Activated CD4-positive, alpha-beta T cell treated with anti-CD3 and anti-CD28 coated beads for 1 hour (primary cell): ENCODE measurements at regions not wholly inside any gene's neighbourhood (a gene's known extent, or its start where the extent isn't known, plus 50 kb on each side); places are given as distances from the start of the nearest gene placed in this dataset.

ENCODE experiments used
- DNase-seq: peaks from one replicate; pipeline ENCODE4 v3.0.0-alpha.2; 2020

DNA sequence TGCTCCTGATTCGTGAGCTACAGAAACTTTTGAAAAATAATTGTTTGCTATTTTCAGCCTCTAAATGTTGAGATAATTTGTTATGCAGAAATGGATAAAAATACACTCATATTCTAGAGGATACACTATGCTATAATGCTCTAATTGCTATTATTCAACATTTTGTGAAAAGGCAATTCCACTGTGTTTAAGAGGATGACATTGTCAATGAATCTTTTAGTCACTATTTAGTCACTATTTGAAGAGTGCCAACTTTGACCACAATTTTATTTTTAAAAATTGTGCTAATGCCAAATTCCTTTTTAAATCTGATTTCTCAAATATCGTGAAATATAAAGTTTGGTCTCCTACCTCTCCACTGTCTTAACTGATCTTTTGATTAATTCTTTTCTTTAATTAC, 604.9 kb upstream of the KCNMB2 start:
- no peak for DNase-seq

DNA sequence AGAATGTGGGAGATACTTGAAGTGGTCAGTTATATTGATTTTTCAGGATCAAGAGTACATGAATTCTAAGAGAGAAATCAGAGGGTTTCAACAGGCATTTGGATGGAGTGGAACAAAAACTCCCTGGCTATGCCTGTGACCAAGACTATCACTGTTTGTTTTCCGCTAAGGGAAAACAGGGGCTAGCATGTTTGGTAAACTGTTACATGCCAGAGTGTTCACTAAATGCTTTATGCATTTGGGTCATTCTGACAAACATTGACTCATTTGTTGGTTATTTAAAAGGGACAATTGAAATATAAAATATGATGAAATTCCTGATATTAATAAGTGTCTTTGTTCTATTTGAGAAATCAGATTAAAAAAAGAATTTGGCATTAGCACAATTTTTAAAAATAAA, 603.9 kb upstream of the KCNMB2 start:
- no peak for DNase-seq

DNA sequence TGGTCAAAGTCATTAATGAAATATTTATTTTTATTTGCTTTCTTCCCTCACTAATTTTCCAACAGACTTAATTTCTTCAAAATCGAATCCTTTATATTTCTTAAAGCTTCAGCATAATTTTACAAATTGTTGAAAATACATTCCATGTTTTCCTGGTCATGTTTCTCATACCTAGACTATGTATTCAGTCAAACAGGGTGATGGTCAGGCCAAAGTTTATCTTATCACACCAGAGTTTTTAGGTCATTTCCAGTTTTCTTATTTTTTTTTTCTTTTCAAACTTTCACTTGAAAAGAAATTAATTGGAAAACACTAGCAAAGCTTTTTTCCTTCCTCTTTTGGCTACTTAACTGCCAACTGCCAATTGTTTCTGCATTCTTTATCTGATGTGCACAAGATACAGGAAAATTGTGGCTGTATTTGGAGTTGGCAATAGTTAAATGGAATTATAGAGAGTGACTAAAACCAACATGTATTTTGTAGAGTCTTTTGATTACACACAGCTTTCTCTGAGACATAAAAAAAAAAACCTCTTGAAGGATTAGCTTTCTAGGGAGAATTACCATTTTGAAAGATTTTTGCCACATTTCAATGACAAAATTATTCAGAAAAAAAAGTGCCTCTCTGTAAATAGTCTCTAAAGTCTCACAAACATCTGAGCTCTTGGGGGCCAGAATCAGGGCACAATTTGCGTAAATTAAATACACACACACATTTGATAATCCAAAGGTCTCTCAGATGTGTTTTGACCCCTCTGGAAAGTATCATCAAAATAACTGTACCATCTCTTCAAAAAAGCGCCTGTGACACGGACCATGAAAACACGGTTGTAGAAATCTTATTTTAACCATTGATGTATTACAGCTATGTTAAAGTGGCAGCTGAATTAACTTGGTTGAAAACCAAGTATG, 603.2 kb upstream of the KCNMB2 start:
- no peak for DNase-seq

DNA sequence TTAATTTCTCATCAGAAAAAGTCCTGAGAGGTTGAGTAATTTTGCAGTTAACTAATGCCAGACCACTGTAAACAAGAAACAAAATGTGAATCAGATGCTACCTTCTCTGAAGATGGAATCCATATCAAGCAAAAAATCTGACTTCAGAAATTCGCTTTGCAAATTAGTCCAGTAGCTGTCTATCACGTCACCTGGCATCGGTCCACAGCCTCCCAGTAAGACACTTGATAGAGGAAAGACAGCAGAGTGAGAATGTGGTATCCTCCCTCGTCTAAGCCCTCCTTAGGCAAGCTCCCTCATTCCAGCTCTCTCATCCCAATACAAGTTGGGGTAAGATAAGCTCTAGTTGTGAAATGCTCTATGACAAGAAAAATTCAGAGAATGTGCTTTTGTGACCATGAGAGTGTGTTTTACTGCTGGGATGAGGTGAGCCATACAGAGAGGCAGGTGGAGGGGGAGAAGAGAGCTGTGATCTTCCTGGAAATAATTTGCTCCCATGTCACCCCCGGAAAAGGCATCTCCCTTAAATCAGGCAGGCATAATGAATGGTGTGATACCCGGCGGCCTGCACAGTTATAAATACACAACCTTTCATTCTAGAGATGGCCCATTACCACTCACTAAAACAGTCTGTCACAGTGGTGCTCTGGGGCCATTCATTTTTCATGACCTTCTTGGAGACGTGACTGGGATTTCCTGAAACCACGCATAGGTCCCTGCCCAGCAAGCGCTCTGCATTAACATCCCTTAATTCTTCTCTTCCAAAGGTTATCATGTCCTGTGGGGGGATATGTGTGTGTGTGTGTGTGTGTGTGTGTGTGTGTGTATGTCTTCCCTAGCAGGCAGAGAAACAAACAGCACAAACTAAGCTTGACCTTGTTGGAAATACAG, 602.0 kb upstream of the KCNMB2 start:
- no peak for DNase-seq

DNA sequence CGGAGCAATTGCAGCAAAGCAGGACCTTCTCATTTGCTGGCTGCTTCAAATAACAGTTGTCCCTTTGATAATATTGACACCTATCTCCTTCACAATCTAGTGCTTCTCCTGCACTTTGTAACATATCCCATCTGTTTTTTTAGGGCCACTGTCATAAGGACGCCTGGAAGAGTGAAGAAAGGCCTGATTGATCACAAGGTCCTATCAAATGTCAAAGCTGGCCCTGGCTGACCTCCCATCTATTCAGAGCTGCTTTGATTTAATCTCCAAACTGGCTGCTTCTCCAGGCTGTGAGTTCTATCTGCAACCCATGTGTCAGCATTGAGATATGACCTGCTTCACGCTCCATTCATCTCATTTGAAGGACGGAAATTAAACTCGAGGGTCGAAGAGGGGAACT, 601.2 kb upstream of the KCNMB2 start:
- no peak for DNase-seq

DNA sequence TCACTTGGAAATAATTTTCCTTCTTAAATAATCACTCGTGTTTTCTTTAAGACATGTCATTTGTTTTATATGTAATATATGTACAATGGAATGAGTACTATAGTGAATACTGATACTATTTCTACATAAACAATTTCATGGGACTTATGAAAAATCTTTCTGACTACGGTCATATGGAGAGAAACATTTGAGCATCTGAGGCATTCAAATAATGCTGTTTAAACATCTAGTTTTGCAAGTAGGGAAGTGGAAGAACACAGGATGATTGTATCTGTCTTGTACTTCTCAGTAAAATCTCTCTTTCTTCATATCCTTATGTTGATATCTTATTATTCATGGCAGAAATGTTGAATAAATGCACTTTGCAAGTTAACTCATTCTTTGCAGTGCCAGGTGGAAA, 599.5 kb upstream of the KCNMB2 start:
- no peak for DNase-seq

DNA sequence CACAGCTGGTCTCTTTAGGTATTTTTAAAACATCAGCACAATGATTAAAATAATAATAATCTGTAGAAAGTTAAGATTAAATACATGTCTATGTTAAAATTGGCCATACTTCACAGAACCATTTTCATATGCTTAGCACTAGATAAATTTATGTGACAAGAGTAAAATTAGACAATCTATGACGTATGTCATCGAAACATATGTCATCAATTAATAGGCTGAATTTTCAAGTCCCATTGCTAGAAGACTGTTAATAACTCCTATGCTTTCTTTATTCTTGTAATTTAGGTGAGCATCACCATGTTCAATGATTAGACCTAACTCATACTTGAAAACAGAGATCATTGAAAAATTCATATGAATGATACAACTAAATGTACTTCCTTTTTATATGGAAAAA, 593.3 kb upstream of the KCNMB2 start:
- DNase-seq = no peak

DNA sequence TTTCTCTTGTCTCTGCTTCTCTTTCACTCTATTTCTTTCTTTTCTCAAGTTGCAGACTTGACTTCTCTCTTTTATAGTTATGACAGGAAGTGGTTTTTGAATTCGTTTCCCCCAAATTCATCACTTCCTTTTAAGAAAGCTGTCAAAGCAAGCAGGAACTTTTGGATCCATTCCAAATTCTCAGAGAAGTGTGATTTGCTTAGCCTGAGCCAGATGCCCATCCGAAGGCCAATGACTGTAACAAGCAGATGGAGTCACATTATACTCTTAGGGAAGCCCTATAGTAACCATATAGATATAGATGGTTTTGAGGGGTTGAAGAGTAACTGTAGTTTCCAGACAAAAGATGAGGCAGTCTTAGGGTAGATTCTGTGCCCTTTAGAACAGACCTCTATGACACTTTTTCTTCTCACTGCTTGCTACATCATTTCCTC, 592.0 kb upstream of the KCNMB2 start:
- DNase-seq = no peak

DNA sequence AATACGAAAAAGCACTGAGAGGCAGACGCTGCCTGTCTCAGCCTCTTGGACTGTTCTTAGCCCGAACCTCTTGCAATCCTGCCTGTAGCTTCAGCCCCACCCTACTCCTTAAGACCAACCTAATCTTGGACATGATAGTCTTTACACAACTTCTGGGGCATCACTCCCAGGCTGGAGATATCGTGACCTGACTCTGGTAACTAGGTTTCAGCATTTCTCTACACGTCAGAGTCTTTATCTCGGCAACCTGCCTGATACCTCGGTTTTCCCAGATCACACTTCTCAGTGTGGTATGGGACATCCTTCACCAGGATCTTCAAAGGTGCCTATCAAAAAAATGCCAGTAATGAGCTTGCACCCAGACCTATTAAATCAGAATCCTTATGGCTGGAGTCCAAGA, 590.2 kb upstream of the KCNMB2 start:
- no peak for DNase-seq

DNA sequence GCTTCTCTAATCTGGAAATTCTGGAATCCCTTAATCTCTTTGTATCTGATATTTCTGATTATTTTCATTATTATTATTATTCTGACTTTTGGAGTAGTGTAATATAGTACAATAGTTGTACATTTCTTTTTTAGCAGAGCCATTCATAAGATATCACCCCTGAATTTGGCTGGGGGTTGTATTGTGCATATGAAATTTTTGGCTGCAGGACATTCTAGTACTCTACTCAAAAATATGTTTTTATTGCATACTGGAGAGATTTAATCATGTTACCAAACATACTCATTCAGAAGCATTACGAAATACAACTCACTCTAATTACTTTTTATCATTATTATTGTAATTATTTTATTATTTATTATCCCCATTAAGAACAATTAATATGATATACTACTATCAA, 589.7 kb upstream of the KCNMB2 start:
- no peak for DNase-seq

DNA sequence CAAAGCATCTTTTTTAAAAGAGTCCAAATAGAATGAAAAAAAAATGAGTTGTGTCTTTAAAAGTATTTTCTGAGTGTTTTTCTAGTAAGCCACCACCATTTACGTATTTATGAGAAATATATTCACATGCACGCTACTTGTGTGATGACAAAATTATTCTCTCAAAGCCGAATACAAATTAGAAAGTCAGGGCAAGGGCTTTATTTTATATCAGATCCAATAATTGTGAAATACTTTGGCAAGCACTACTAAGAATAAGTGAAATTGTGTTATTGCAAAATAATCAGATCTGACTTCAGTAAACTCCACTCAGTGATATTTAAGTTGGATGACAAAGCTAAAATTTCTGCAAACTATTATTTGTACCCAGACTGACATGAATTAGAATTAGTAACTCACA, 589.3 kb upstream of the KCNMB2 start:
- no peak for DNase-seq

DNA sequence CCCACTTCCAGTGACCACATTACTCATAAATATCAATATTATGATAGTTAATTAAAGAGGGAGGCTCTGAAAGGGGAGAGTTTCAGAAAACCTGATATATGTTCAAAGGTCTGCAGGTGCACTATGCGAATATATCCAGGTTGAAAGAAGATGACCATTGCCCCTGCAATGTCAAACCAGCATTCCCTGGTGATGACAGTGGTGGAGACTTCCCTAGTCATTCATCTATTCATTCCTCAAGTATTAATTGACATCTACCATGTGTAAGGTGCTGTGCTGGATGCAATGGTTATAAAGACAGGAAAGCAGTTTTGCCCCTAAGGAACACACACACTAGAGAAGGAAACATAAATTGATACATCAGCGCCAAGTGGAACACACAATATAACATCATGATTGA, 588.3 kb upstream of the KCNMB2 start:
- no peak for DNase-seq

DNA sequence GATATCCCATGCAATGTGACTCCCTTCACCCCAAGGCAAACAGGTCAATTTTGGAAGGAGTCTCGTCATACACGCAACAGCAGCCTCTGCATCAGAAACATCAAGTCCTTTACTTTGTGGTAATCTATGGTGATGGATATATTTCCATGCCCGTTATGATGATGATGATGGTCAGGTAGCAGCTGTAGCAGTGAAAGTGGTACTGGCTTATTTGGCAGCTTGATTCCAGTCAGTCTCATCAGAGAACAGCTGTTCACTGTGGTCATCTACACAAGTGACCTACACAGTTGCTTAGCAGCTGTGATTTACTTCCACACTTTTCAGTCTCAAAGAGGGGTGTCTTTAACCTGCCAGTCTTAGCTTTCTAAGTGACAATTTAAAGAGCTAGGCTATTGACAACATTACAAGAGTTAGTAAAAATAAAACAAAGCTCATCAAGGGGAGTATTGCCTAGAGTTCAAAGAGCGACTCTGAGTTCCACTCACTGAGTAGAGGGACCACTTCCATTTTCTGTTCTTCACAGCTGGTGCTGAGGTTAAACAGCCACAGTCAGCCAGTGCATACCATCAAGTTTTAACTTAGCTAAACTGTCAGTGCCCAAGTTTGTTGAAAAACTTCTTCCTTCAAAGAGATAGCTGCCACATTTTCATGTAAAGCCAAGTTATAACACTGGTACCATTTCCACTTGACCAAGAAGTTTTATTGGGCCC, 587.4 kb upstream of the KCNMB2 start:
- DNase-seq = no peak

DNA sequence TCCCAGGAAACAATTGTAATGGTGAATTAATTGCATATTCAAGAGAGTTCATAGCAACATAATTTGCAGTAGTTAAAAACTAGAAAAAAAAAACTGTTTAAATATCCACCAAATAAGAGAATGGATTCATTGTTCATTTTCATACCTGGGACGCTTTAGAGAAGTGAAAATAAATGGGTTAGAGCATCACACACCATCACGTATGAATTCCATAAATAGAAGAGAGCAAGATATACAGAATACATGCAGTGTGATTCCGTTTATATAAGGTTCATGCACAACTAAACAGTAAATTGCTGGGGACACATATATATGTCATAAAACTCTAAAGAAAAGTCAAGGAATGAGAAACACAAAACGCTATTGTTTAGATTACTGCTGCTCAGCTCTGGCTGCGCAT, 577.0 kb upstream of the KCNMB2 start:
- no peak for DNase-seq

DNA sequence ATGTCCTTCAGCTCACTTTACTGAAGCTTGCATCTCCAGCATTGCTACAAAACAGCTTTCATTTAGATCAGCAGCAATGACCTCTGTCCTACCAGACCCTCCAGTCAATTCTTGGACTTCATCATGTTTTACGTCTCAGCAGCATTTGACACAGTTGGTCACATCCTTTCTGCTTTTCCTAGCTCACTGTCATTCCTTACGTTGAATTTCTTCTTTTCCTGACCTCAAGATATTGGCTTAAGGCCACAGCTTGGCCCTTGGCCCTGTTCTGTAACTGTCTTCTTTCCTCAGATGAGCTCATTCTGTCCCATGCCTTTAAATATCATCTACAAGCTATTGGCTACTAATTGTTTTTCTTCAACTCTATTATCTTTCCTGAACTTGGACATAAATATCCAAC, 576.2 kb upstream of the KCNMB2 start:
- no peak for DNase-seq

DNA sequence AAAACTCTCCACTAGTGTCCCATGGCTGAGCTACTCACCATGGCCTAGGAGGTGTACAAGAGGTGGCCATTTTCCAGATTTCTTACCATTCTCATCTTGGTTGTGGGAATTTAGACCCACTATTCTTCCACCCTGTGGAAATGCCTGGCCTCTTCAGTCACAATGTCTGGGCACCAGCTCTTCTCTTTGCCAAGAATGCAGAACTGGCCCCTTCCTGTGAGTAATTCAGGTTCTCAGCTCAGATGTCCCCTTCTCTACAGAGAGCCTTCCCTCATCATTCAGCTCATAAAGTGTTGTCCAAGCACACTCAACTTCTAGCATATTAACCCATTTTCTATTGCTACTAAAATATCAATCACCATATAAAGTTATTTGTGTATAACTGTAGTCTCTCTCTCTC, 575.5 kb upstream of the KCNMB2 start:
- no peak for DNase-seq

DNA sequence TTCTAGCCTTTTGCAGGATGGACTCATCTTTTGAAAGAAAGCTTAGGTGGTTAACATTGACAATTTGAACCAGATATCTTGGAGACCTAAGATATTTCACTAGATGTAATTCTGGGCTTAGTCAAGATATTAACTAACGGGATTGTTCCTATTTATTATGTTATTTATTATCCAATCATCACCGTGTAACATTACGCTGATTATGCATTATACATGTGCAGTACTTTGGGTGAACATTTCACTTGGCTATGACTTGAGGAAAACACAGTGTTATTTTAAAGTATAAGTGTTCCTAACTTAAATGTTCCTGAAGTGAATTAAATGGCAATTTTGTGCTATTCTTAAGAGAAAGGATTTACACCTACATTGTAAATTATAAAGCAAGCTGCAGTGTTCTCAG, 574.5 kb upstream of the KCNMB2 start:
- no peak for DNase-seq

DNA sequence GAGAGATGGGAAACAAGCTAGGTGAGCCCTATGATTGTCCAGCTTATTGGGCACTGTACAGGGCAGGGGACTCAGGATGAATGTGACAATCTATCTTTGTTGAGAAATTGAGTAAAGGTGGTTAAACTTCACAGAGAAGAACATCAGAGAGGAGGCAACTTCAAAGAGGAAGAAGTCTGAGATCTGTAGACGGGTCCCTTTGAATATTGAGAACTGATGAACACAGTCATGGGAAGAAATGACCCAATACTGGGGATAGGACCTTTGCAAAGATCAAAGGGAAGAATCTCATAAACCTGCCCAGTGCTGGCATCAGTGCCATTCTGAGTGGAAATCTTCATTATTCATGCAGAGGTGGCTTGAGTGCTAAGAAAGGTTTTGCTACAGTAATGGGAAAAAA, 569.7 kb upstream of the KCNMB2 start:
- no peak for DNase-seq

DNA sequence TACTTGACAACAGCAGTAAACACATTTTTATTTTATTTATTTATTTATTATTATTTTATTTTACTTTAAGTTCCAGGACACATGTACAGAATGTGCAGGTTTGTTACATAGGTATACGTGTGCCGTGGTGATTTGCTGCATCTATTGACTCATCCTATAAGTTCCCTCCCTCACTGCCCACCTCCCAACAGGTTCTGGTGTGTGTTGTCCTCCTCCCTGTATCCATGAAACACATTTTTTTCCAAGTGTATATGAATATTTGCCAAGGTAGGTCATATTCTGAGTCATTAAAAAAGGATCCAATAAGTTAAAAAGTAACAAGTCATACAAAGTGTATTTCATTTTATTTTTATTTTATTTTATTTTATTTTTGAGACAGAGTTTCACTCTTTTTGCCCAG, 567.3 kb upstream of the KCNMB2 start:
- no peak for DNase-seq

DNA sequence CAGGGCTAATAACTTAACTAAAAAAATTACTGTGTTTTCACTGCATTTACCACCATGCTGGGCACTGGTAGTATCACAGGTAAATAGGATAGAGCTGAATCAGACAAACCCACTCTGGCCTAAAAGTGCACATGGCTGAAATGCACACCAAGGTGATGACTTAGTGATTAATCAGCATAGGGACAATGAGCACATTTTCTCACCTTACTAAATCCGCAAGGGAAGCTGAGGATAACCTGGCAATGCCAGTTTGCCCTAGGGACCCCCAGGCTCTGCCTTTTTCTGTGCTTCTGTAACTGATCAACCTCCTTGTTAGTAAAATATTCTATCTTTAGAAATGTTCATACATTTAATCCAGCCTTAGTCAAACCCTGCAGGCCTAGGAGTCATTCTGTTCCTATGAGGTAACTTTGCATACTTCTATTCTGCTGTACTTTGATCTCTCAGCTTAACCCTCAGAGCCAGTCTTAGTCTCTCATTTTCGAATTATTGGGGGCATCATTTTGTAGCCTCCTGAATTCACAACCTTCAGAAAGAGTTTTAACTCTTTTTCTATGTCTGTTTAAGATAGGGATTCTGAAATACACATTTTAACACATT, 562.9 kb upstream of the KCNMB2 start:
- no peak for DNase-seq

DNA sequence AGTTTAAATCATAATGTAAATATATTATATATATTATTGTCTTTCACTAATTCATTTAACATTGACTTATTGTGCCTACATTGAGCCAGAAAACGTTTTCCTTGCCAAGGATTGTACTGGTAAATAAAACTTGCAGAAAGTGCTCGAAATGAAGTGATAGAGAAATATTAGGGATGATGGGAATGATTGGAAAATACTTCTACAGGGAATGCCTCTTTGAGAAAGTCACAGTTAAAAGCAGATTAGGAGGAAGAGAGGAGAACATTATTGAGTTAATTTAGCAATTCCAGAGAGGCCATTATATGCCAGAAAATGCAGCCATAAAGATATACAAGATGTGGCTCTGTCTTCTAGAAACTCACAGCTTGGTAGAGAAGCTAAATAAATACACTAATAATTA, 560.0 kb upstream of the KCNMB2 start:
- no peak for DNase-seq

DNA sequence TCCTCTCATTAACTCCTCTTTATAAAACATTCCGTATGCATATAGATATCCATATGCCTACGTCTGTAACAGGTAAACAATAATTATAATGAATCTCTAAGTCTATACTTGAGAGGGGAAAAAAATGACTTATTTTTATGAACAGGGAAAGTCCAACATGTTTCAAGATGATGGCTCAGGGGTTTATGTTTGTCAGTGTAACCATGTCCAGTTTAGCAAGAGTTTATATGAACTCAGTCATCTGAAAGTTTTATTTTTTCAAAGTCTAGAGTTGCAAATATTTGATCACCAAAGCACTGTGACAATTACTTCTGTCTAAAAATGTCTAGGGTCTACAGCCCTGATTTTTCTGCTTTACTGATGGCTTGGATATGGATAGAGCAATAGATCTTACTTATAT, 559.4 kb upstream of the KCNMB2 start:
- DNase-seq = no peak
